NT2/D1 (cell line): ENCODE measurements at regions not wholly inside any gene's neighbourhood (a gene's known extent, or its start where the extent isn't known, plus 50 kb on each side); places are given as distances from the start of the nearest gene placed in this dataset.

Experiments
- SUZ12 ChIP-seq: IDR thresholded peaks from 2 replicates; pipeline ENCODE4 v1.6.1; 2011; ENCODE audit not compliant: insufficient read length, insufficient read depth; ENCODE audit errors: extremely low read depth
- YY1 ChIP-seq: IDR thresholded peaks from 2 replicates; pipeline ENCODE4 v1.6.1; 2011; ENCODE audit not compliant: insufficient read length, insufficient read depth
- ZNF274 ChIP-seq: IDR thresholded peaks from 2 replicates; pipeline ENCODE4 v1.6.1; 2011; ENCODE audit warnings: mild to moderate bottlenecking, low read depth, low read length

- TF ChIP-seq YY1 (no peak), ZNF274 (no peak), SUZ12 (no peak)
Measured at GRCh38 chr12:94898388-94898787, 105.1 kb downstream of the NDUFA12 start.
